Panc1 (cell line): ENCODE measurements at regions not wholly inside any gene's neighbourhood (a gene's known extent, or its start where the extent isn't known, plus 50 kb on each side); places are given as distances from the start of the nearest gene placed in this dataset.

Experiments
- CTCF ChIP-seq: fragments of 450-650 bp; IDR thresholded peaks from 2 replicates; pipeline ENCODE4 v1.5.1; 2017; ENCODE audit warnings: mild to moderate bottlenecking
- POLR2AphosphoS5 ChIP-seq: IDR thresholded peaks from 2 replicates; pipeline ENCODE4 v1.6.1; 2012; ENCODE audit warnings: mild to moderate bottlenecking, low read depth, low read length, moderate library complexity
- REST ChIP-seq, 2 experiments: IDR thresholded peaks; 2 replicates each; pipeline ENCODE4 v1.6.1; 2011 to 2012; ENCODE audit warnings: low read depth in 2 of 2, control low read depth in 1 of 2, low read length in 1 of 2, mild to moderate bottlenecking in 1 of 2, moderate library complexity in 1 of 2; ENCODE audit not compliant: insufficient read depth in 1 of 2

GRCh38 chr9:83191154-83191553 is 128.2 kb upstream of the RASEF start:
- TF ChIP-seq CTCF (no peak), POLR2AphosphoS5 (no peak), REST (IDR thresholded peaks at IDR 0.05; ENCODE audit: insufficient read depth in 1 of 2, low read depth in 2 of 2, low read length in 1 of 2) (no peak)
